ENCODE measurements at regions not wholly inside any gene's neighbourhood (a gene's known extent, or its start where the extent isn't known, plus 50 kb on each side); places are given as distances from the start of the nearest gene placed in this dataset.

DNA sequence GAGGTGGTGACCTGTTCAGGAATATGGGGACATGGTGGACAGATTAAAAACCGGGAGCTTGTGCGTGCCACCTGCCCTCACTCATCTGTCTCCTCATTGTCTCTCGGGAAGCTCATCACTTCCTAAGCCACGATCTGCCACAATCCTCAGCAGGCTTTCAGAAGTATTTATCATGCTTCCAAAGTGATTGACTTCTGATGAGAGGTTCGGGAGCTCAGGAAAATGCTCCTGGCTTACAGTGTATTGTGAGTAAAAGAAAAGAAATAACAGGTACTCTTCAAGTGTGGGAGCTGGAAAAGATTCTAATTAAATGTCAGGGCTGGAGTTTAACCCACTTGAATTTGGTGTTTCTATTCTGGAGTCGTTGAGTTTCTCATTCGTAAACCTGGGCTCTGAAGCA lies 91.9 kb upstream of the DRD2 start:
- ChIA-PET CTCF (no interaction called here), POLR2A (no interaction called here)
- DNase-seq (ENCODE audit: extremely low spot score) = no peak
- no peak for TF ChIP-seq FOXK2 (IDR thresholded peaks at IDR 0.05)
- TF ChIP-seq NFRKB (IDR thresholded peaks at IDR 0.05) = no peak
- no peak for TF ChIP-seq ZNF384 (IDR thresholded peaks at IDR 0.05)
- TF ChIP-seq BHLHE40 (IDR thresholded peaks at IDR 0.05; ENCODE audit: borderline replicate concordance) = no peak
- no peak for TF ChIP-seq ELF4 (IDR thresholded peaks at IDR 0.05)

DNA sequence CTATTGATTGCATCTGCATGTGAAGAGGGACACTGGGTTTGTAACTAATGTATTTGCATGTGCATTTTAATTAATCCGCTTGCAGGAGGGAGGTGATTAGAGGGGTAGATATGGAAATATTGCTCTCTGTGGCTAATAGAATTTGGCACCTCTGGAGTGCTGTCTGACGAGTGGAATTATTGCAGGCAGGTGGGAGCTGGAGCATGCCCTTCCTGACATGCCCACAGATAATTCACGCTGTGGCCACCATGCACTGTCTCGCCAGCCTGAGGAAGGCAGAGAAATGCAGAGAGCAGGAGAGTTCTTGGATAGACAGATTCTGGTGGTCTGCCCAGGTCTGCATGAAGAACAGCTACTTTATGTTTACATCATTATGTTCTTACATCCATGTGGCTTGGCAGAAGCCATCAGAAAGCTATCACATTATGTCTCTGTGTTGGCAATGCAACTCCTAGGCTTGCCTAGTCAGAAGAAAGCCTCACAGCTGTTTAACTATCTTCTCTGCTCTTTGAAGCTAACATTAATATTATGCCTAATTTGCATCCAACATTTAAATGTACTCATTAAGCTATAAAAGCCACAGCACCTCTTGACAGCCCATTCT lies 89.4 kb upstream of the DRD2 start:
- no peak for TF ChIP-seq FOXM1 (IDR thresholded peaks at IDR 0.05; ENCODE audit: borderline replicate concordance)
- no peak for TF ChIP-seq BHLHE40 (IDR thresholded peaks at IDR 0.05; ENCODE audit: borderline replicate concordance)
- no peak for TF ChIP-seq HDGF (IDR thresholded peaks at IDR 0.05; ENCODE audit: borderline replicate concordance)
- no peak for TF ChIP-seq SP1 (IDR thresholded peaks at IDR 0.05)
- TF ChIP-seq ELF4 (IDR thresholded peaks at IDR 0.05) = no peak
- TF ChIP-seq ARNT (IDR thresholded peaks at IDR 0.05) = no peak
- no peak for TF ChIP-seq L3MBTL2 (conservative IDR thresholded peaks at IDR 0.05)
- TF ChIP-seq, protein P1, sequence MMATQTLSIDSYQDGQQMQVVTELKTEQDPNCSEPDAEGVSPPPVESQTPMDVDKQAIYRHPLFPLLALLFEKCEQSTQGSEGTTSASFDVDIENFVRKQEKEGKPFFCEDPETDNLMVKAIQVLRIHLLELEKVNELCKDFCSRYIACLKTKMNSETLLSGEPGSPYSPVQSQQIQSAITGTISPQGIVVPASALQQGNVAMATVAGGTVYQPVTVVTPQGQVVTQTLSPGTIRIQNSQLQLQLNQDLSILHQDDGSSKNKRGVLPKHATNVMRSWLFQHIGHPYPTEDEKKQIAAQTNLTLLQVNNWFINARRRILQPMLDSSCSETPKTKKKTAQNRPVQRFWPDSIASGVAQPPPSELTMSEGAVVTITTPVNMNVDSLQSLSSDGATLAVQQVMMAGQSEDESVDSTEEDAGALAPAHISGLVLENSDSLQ (IDR thresholded peaks at IDR 0.05) = no peak
- TF ChIP-seq LEF1 (IDR thresholded peaks at IDR 0.05; ENCODE audit: borderline replicate concordance) = no peak
- TF ChIP-seq TARDBP (IDR thresholded peaks at IDR 0.05) = no peak
- TF ChIP-seq FOXA1 (IDR thresholded peaks at IDR 0.05) = no peak
- TF ChIP-seq FOXK2 (IDR thresholded peaks at IDR 0.05) = no peak
- no peak for TF ChIP-seq ZNF384 (IDR thresholded peaks at IDR 0.05)
- no peak for TF ChIP-seq CTBP1 (IDR thresholded peaks at IDR 0.05; ENCODE audit: borderline replicate concordance)
- TF ChIP-seq SUZ12 (IDR thresholded peaks at IDR 0.05) = no peak
- no peak for TF ChIP-seq NFRKB (IDR thresholded peaks at IDR 0.05)
- DNase-seq (ENCODE audit: extremely low spot score) = no peak
- CTCF ChIA-PET = no interaction called here
- POLR2A ChIA-PET = no interaction called here

DNA sequence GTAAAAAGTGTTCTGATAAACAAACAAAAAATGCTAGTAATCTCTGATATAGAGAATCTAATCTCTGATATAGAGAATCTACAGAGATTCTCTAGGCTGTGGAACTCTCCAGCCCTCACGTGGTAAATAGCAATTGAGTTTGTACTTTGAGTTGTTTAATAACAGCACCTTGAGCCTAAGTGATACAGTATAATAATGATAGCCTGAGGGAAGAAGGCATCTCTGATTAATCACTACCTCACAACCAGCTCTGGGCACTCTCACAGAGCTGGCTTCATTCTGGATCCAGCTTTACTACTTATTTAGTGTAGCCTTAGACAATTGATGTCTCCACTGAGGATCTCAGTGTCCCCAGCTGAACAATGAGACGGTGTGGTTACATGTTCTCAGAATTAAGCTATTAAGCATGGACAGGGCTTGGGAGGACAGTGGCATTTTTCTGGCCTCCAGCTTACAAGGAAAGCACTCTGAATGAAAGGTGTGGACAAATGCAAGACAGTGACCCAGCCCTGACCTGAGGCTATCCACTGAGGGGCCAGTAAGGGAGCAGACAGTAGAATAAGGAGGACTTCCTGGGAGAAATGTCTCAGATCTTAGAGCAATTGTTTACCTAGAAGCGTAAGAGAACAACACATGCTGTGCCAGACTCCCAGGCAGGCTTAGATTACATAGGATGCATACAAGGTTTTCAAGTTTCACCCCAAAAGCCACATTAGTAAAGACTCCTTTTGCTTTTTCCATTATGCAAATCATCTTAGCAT lies 88.7 kb upstream of the DRD2 start:
- POLR2A ChIA-PET = no interaction called here
- no peak for TF ChIP-seq SP1 (IDR thresholded peaks at IDR 0.05)
- TF ChIP-seq, protein P1 (IDR thresholded peaks at IDR 0.05) = no peak
- TF ChIP-seq FOXA1 (IDR thresholded peaks at IDR 0.05) = no peak
- no peak for TF ChIP-seq LEF1 (IDR thresholded peaks at IDR 0.05; ENCODE audit: borderline replicate concordance)
- no peak for TF ChIP-seq BHLHE40 (IDR thresholded peaks at IDR 0.05; ENCODE audit: borderline replicate concordance)
- TF ChIP-seq TARDBP (IDR thresholded peaks at IDR 0.05) = no peak
- no peak for TF ChIP-seq CTBP1 (IDR thresholded peaks at IDR 0.05; ENCODE audit: borderline replicate concordance)
- TF ChIP-seq SUZ12 (IDR thresholded peaks at IDR 0.05) = no peak
- TF ChIP-seq ZNF384 (IDR thresholded peaks at IDR 0.05) = no peak
- TF ChIP-seq HDGF (IDR thresholded peaks at IDR 0.05; ENCODE audit: borderline replicate concordance) = no peak
- TF ChIP-seq FOXM1 (IDR thresholded peaks at IDR 0.05; ENCODE audit: borderline replicate concordance) = no peak
- TF ChIP-seq ELF4 (IDR thresholded peaks at IDR 0.05) = no peak
- TF ChIP-seq NFRKB (IDR thresholded peaks at IDR 0.05) = no peak
- TF ChIP-seq ARNT (IDR thresholded peaks at IDR 0.05) = no peak
- no peak for TF ChIP-seq FOXK2 (IDR thresholded peaks at IDR 0.05)
- no peak for TF ChIP-seq L3MBTL2 (conservative IDR thresholded peaks at IDR 0.05)
- no peak for DNase-seq (ENCODE audit: extremely low spot score)
- CTCF ChIA-PET = no interaction called here

DNA sequence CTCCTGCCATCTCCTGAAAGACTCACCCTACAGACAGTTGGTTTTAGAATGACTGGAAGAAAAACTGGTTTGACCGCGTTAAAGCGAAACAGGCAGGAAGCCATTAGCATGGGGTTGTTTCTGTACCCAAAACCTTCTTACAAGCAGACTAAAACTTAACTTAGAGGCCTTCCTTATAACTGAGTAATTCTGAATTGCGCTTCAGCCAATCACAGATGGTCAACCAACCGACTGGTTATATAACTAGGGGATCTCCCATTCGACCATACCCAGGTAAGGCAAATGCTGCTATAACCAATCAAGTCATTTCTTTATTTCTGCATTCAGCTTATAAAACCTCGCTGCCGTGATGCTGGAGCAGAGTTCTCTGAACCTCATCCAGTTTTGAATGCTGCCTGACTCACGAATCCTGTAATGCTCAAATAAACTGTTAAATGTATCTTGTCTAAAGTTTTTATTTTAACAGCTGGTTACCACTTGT lies 87.8 kb upstream of the DRD2 start:
- ChIA-PET POLR2A (no interaction called here), CTCF (no interaction called here)
- TF ChIP-seq SP1 (IDR thresholded peaks at IDR 0.05) (no peak), FOXM1 (IDR thresholded peaks at IDR 0.05; ENCODE audit: borderline replicate concordance) (no peak), HDGF (IDR thresholded peaks at IDR 0.05; ENCODE audit: borderline replicate concordance) (no peak), LEF1 (IDR thresholded peaks at IDR 0.05; ENCODE audit: borderline replicate concordance) (no peak), SUZ12 (IDR thresholded peaks at IDR 0.05) (no peak), FOXK2 (IDR thresholded peaks at IDR 0.05) (no peak), CTBP1 (IDR thresholded peaks at IDR 0.05; ENCODE audit: borderline replicate concordance) (no peak), BHLHE40 (IDR thresholded peaks at IDR 0.05; ENCODE audit: borderline replicate concordance) (no peak), FOXA1 (IDR thresholded peaks at IDR 0.05) (no peak)
- TF ChIP-seq, protein P1 (IDR thresholded peaks at IDR 0.05) = no peak
- DNase-seq (ENCODE audit: extremely low spot score) = no peak

DNA sequence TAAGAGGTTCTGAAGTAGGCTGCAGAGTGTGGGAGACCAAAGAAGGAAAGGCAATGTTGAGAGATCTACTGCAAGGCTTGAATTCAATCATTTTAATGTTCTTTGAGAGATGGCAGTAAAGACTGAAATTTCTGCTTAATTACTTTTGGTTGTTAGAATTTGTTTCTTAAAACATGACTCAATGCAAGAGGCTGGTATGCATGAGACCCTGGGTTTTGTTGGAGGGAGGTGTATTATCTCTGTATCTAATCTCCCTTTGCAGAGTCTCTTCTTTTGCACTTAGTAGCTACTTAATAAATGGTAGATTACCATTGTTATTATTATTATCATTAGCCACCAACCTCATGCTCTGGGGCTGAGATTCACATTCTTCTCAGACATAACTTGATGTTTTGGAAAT lies 87.4 kb upstream of the DRD2 start:
- ChIA-PET CTCF (no interaction called here), POLR2A (no interaction called here)

DNA sequence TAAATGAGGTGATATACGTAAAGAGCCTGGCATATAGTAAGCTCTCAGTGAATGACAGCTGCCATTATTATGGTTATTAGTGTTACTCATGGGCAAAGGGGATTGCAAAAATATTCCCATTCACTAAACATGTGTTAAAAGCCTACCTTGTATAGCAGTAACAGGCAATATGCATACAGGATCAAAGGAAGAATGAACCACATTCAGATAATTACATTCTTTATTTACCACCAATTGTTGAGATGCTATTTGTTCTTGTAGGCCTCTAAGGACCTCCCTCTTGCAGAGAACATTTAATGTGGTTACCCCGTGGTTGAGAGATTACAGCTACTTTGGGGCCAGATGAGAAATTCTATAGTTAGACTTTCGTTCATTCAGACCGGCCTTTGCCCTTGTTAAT lies 82.7 kb upstream of the DRD2 start:
- DNase-seq (ENCODE audit: extremely low spot score) = no peak
- ChIA-PET POLR2A (no interaction called here), CTCF (no interaction called here)
- TF ChIP-seq, protein P1 (IDR thresholded peaks at IDR 0.05) = no peak
- TF ChIP-seq SUZ12 (IDR thresholded peaks at IDR 0.05) = no peak
- no peak for TF ChIP-seq CTBP1 (IDR thresholded peaks at IDR 0.05; ENCODE audit: borderline replicate concordance)
- TF ChIP-seq NFRKB (IDR thresholded peaks at IDR 0.05) = no peak
- no peak for TF ChIP-seq ZNF384 (IDR thresholded peaks at IDR 0.05)
- TF ChIP-seq FOXA1 (IDR thresholded peaks at IDR 0.05) = no peak
- TF ChIP-seq L3MBTL2 (conservative IDR thresholded peaks at IDR 0.05) = no peak

More for the DNA sequence above, 87.4 kb upstream of the DRD2 start:
- no peak for TF ChIP-seq SP1 (IDR thresholded peaks at IDR 0.05)
- DNase-seq (ENCODE audit: extremely low spot score) = no peak

All from HEK293T (cell line).